Ishikawa (cell line): ENCODE measurements at regions not wholly inside any gene's neighbourhood (a gene's known extent, or its start where the extent isn't known, plus 50 kb on each side); places are given as distances from the start of the nearest gene placed in this dataset.

Experiments used
- CEBPB ChIP-seq: IDR thresholded peaks from 2 replicates; pipeline ENCODE4 v1.6.1; 2012
- RAD21 ChIP-seq: IDR thresholded peaks from 2 replicates; pipeline ENCODE4 v1.6.1; 2012; ENCODE audit warnings: low read depth
- TAF1 ChIP-seq: IDR thresholded peaks from 2 replicates; pipeline ENCODE4 v1.6.1; 2012; ENCODE audit warnings: low read depth, mild to moderate bottlenecking
- TCF12 ChIP-seq: IDR thresholded peaks from 2 replicates; pipeline ENCODE4 v1.6.1; 2012; ENCODE audit warnings: low read depth
- ZBTB7A ChIP-seq: IDR thresholded peaks from 2 replicates; pipeline ENCODE4 v1.6.1; 2012; ENCODE audit warnings: low read depth
- TF ChIP-seq, protein P1 (sequence below): IDR thresholded peaks from 2 replicates; pipeline ENCODE4 v1.6.1; 2012; ENCODE audit warnings: low read depth, mild to moderate bottlenecking

DNA sequence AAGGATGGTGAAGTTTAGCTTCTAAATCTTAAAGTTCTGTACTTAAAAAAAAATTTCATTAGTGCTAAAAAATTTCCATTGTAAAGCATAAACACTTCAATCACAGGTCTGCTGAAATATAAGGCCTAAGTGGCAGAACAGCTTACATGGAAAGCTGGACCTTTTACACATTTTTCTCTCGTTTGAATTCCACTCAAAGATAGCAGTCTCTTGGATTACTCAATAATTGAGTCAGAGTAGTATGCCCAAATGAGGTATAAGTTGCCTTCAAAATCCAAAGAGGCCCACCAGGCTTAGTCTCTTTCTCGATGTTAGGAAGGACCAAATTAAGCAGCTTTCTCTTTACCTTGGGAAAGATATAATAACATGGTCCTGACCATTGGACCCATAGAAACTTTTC is 220.4 kb upstream of the CWC22 start:
- no peak for TF ChIP-seq TCF12
- no peak for TF ChIP-seq RAD21
- TF ChIP-seq CEBPB, result no peak
- no peak for TF ChIP-seq ZBTB7A
- no peak for TF ChIP-seq TAF1
- TF ChIP-seq, protein P1, sequence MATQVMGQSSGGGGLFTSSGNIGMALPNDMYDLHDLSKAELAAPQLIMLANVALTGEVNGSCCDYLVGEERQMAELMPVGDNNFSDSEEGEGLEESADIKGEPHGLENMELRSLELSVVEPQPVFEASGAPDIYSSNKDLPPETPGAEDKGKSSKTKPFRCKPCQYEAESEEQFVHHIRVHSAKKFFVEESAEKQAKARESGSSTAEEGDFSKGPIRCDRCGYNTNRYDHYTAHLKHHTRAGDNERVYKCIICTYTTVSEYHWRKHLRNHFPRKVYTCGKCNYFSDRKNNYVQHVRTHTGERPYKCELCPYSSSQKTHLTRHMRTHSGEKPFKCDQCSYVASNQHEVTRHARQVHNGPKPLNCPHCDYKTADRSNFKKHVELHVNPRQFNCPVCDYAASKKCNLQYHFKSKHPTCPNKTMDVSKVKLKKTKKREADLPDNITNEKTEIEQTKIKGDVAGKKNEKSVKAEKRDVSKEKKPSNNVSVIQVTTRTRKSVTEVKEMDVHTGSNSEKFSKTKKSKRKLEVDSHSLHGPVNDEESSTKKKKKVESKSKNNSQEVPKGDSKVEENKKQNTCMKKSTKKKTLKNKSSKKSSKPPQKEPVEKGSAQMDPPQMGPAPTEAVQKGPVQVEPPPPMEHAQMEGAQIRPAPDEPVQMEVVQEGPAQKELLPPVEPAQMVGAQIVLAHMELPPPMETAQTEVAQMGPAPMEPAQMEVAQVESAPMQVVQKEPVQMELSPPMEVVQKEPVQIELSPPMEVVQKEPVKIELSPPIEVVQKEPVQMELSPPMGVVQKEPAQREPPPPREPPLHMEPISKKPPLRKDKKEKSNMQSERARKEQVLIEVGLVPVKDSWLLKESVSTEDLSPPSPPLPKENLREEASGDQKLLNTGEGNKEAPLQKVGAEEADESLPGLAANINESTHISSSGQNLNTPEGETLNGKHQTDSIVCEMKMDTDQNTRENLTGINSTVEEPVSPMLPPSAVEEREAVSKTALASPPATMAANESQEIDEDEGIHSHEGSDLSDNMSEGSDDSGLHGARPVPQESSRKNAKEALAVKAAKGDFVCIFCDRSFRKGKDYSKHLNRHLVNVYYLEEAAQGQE, result no peak
